ENCODE measurements at regions not wholly inside any gene's neighbourhood (a gene's known extent, or its start where the extent isn't known, plus 50 kb on each side); places are given as distances from the start of the nearest gene placed in this dataset.

DNA sequence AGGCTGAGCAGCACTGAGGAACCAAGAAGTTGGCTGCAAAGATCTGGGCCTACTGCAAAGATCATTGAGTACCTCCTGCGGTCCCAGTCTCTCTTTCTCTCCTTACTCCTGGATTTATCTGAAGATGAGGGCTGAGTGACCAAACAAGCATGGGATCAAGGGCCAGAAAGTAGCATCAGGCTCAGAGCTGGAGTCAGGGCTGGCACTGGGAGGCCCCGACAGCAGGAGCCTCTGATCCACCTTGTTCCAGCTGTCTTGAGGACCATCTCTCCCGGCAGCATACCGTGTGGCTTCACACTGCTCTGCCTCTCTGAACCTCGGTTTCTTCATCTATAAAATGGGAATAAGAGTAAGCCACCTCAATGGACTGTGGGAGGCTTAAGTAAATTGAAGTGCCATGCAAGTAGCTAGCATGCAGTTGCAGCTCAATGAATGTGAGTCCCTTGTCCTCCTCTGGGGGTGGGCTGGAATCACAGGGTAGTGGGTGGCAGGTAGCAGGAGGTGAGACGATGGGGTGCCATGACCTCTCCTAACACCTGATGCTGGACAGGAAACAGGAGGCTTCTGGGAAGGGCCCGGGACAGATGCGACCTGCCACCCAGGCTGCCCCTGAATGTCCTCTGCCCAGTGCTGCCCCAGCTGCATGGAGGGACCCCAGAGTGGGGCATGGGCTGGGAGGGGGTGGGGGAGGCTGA lies 52.5 kb upstream of the PRDM11 start:
- Histone ChIP-seq H3K9ac (replicated peaks; ENCODE audit: extremely low read depth, insufficient read depth, low read length) (no peak overlapping the region), H3K9me3 (replicated peaks; ENCODE audit: control insufficient read depth, insufficient read depth, low read length) (no peaks in the 10 kb centered on the region), H3K4me1 (ENCODE audit: control insufficient read depth, extremely low read depth, insufficient read depth, low read length) (no peaks in the 10 kb centered on the region), H4K20me1 (replicated peaks; ENCODE audit: control insufficient read depth, extremely low read depth, insufficient read depth, low read length) (no peaks in the 10 kb centered on the region), H3K9me1 (replicated peaks; ENCODE audit: control insufficient read depth, extremely low read depth, insufficient read depth, low read length) (no peaks in the 10 kb centered on the region), H2AFZ (ENCODE audit: low read depth, low read length) (no peak overlapping the region), H3K27ac (ENCODE audit: insufficient read depth, low read depth, low read length) (no peak overlapping the region), H3K4me3 (replicated peaks in 1 of 3; ENCODE audit: insufficient read depth in 1 of 3, low read depth in 1 of 3, low read length in 3 of 3) (no peak overlapping the region), H3K36me3 (ENCODE audit: control insufficient read depth in 2 of 2, extremely low read depth in 1 of 2, insufficient read depth in 2 of 2, low read length in 2 of 2) (no peaks in the 10 kb centered on the region), H3K27me3 (ENCODE audit: control insufficient read depth in 2 of 2, insufficient read depth in 2 of 2, low read length in 2 of 2) (peaks cover 11 to 17% of the 10 kb centered on the region in 2 experiments), H3K4me2 (ENCODE audit: insufficient read depth, low read length) (no peak overlapping the region), H3K79me2 (ENCODE audit: control insufficient read depth, insufficient read depth, low read length) (no peaks in the 10 kb centered on the region)
- FAIRE-seq (no peak), DNase-seq (ENCODE audit: low read depth, low spot score) (no peak)
- ChIA-PET CTCF (interaction anchor here (1.2 to 22.0 kb wide), 4 partner anchors 9 to 157 kb away, joined by 3 to 1618 read pairs (median 4); no protein-coding TSS in a partner anchor), POLR2A (no interaction called here)
- dilution Hi-C loops (cut with MboI; ENCODE audit: extremely low pct_ligation_motif_present, low sequenced_read_pairs): no loop called here
- no TSS peak for BruUV-seq (replicated peaks)
- no peak for TF ChIP-seq GATA2 (IDR thresholded peaks at IDR 0.05; ENCODE audit: insufficient read depth, insufficient read length, low read depth, low read length)
- TF ChIP-seq MYC (IDR thresholded peaks at IDR 0.05; ENCODE audit: low read depth, low read length): no peak
- intact Hi-C loops (cut with micrococcal nuclease): no loop called here

DNA sequence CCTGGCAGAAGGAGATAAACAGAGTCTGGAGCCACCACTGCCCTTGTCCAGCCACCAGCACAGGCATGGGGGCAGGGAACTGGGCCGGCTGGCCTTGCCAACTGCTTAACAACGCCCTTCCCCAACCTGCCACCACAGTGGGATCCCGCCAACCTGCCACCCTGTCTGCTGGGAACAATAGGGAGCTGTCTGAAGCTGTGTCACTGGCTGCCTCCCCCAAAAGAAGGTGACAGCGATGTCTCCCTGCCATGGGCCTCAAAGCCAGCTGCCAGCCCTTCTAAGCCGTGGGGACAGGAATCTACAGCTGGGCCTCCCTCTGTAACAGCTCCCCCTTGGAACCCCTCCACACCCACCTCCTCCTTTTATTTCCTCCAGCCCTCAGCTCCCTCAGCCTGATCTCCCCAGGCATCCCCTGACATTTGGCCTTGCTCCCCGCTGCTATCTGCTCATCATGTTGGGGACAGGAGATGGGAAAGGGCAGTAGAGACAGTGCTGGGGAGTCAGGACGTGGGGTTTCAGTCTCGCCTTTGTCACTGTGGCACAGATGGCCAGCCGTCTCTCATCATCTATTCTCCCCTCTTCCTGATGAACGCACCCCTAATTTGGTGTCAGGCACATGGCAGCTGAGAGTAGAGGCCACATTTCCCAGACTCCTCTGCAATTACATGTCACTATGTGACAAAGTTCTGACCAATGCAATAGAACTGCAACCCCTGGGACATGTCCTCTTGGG lies 51.3 kb upstream of the PRDM11 start:
- BruUV-seq (replicated peaks): no TSS peak
- no peak for DNase-seq (ENCODE audit: low read depth, low spot score)
- H3K9ac ChIP-seq (replicated peaks; ENCODE audit: extremely low read depth, insufficient read depth, low read length): no peak overlapping the region
- peaks cover 11 to 15% of the 10 kb centered on the region in 2 experiments for H3K27me3 ChIP-seq (ENCODE audit: control insufficient read depth in 2 of 2, insufficient read depth in 2 of 2, low read length in 2 of 2)
- no peaks in the 10 kb centered on the region for H3K4me1 ChIP-seq (ENCODE audit: control insufficient read depth, extremely low read depth, insufficient read depth, low read length)
- FAIRE-seq: no peak
- ChIA-PET CTCF (interaction anchor here (1.3 to 22.0 kb wide), 2 partner anchors 16 to 158 kb away, joined by 3 to 1618 read pairs; no protein-coding TSS in a partner anchor), POLR2A (no interaction called here)
- no peaks in the 10 kb centered on the region for H3K9me1 ChIP-seq (replicated peaks; ENCODE audit: control insufficient read depth, extremely low read depth, insufficient read depth, low read length)
- intact Hi-C loops (cut with micrococcal nuclease): no loop called here
- H3K27ac ChIP-seq (ENCODE audit: insufficient read depth, low read depth, low read length): no peak overlapping the region
- no peak overlapping the region for H3K4me3 ChIP-seq (replicated peaks in 1 of 3; ENCODE audit: insufficient read depth in 1 of 3, low read depth in 1 of 3, low read length in 3 of 3)
- H3K79me2 ChIP-seq (ENCODE audit: control insufficient read depth, insufficient read depth, low read length): no peaks in the 10 kb centered on the region
- no peak overlapping the region for H2AFZ ChIP-seq (ENCODE audit: low read depth, low read length)
- no peaks in the 10 kb centered on the region for H3K9me3 ChIP-seq (replicated peaks; ENCODE audit: control insufficient read depth, insufficient read depth, low read length)
- H4K20me1 ChIP-seq (replicated peaks; ENCODE audit: control insufficient read depth, extremely low read depth, insufficient read depth, low read length): no peaks in the 10 kb centered on the region
- no peak overlapping the region for H3K4me2 ChIP-seq (ENCODE audit: insufficient read depth, low read length)
- TF ChIP-seq, protein P1, sequence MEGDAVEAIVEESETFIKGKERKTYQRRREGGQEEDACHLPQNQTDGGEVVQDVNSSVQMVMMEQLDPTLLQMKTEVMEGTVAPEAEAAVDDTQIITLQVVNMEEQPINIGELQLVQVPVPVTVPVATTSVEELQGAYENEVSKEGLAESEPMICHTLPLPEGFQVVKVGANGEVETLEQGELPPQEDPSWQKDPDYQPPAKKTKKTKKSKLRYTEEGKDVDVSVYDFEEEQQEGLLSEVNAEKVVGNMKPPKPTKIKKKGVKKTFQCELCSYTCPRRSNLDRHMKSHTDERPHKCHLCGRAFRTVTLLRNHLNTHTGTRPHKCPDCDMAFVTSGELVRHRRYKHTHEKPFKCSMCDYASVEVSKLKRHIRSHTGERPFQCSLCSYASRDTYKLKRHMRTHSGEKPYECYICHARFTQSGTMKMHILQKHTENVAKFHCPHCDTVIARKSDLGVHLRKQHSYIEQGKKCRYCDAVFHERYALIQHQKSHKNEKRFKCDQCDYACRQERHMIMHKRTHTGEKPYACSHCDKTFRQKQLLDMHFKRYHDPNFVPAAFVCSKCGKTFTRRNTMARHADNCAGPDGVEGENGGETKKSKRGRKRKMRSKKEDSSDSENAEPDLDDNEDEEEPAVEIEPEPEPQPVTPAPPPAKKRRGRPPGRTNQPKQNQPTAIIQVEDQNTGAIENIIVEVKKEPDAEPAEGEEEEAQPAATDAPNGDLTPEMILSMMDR (IDR thresholded peaks at IDR 0.05; ENCODE audit: extremely low read depth in 1 of 2, insufficient read depth in 1 of 2, low read depth in 1 of 2, low read length in 2 of 2): no peak
- TF ChIP-seq POLR2A (IDR thresholded peaks at IDR 0.05; ENCODE audit: low read depth, low read length) (no peak), GATA2 (IDR thresholded peaks at IDR 0.05; ENCODE audit: insufficient read depth, insufficient read length, low read depth, low read length) (no peak), POLR2AphosphoS5 (IDR thresholded peaks at IDR 0.05; ENCODE audit: insufficient read depth, low read depth, low read length) (no peak)
- TF ChIP-seq, protein P2, sequence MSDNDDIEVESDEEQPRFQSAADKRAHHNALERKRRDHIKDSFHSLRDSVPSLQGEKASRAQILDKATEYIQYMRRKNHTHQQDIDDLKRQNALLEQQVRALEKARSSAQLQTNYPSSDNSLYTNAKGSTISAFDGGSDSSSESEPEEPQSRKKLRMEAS (IDR thresholded peaks at IDR 0.05; ENCODE audit: insufficient read depth, insufficient read length): no peak
- dilution Hi-C loops (cut with MboI; ENCODE audit: extremely low pct_ligation_motif_present, low sequenced_read_pairs): no loop called here
- no peaks in the 10 kb centered on the region for H3K36me3 ChIP-seq (ENCODE audit: control insufficient read depth in 2 of 2, extremely low read depth in 1 of 2, insufficient read depth in 2 of 2, low read length in 2 of 2)
